ENCODE measurements at regions not wholly inside any gene's neighbourhood (a gene's known extent, or its start where the extent isn't known, plus 50 kb on each side); places are given as distances from the start of the nearest gene placed in this dataset.
"Not testable (repeated sequence)": the region's sequence is repeated elsewhere in the genome, so short reads cannot be mapped to it uniquely, and the experiment has no call there.

GRCh38 chr11:106152013-106152412 lies 74.6 kb downstream of the AASDHPPT start:
- no peak for DNase-seq
- Mint-ChIP-seq H3K9me3 (peaks cover 1% of the 10 kb centered on the region), H3K4me1 (ENCODE audit: low read depth) (no peaks in the 10 kb centered on the region), H3K27me3 (ENCODE audit: low read depth) (peaks cover 15% of the 10 kb centered on the region), H3K27ac (no peak overlapping the region), H3K36me3 (ENCODE audit: low read depth) (no peaks in the 10 kb centered on the region), H3K4me3 (no peak overlapping the region)
- CTCF ChIA-PET, result no interaction called here
- intact Hi-C loops (cut with micrococcal nuclease), result no loop called here

GRCh38 chr11:106152824-106153223 lies 75.4 kb downstream of the AASDHPPT start:
- intact Hi-C loops (cut with micrococcal nuclease), result no loop called here
- CTCF ChIA-PET, result no interaction called here
- Mint-ChIP-seq H3K27me3 (ENCODE audit: low read depth) (peaks cover 15% of the 10 kb centered on the region), H3K9me3 (no peaks in the 10 kb centered on the region), H3K27ac (no peak overlapping the region), H3K4me1 (ENCODE audit: low read depth) (no peaks in the 10 kb centered on the region), H3K4me3 (no peak overlapping the region), H3K36me3 (ENCODE audit: low read depth) (no peaks in the 10 kb centered on the region)
- no peak for DNase-seq

GRCh38 chr11:106156290-106156937 lies 79.0 kb downstream of the AASDHPPT start:
- CTCF ChIA-PET, result interaction anchor here (0.6 to 1.7 kb wide), 5 partner anchors 10 to 320 kb away, joined by 3 to 10 read pairs (median 5); no protein-coding TSS in a partner anchor
- intact Hi-C loops (cut with micrococcal nuclease), result loop anchor here (5.0 kb wide), 2 partner anchors 861 to 881 kb away; partner anchors contain the start of gene GUCY1A2
- DNase-seq, result peak; percentile 20
- no peaks in the 10 kb centered on the region for H3K4me1 Mint-ChIP-seq (ENCODE audit: low read depth)
- no peaks in the 10 kb centered on the region for H3K9me3 Mint-ChIP-seq
- H3K36me3 Mint-ChIP-seq (ENCODE audit: low read depth), result no peaks in the 10 kb centered on the region
- no peak overlapping the region for H3K27ac Mint-ChIP-seq
- H3K27me3 Mint-ChIP-seq (ENCODE audit: low read depth), result peaks cover 11% of the 10 kb centered on the region
- H3K4me3 Mint-ChIP-seq, result no peak overlapping the region

- H3K27ac Mint-ChIP-seq, result no peak overlapping the region
- CTCF ChIA-PET, result no interaction called here
- H3K27me3 Mint-ChIP-seq (ENCODE audit: low read depth), result peaks cover 11% of the 10 kb centered on the region
- H3K36me3 Mint-ChIP-seq (ENCODE audit: low read depth), result no peaks in the 10 kb centered on the region
- intact Hi-C loops (cut with micrococcal nuclease), result loop anchor here (5.0 kb wide), 2 partner anchors 859 to 879 kb away; partner anchors contain the start of gene GUCY1A2
- DNase-seq, result no peak
- H3K4me3 Mint-ChIP-seq, result no peak overlapping the region
- no peaks in the 10 kb centered on the region for H3K4me1 Mint-ChIP-seq (ENCODE audit: low read depth)
- H3K9me3 Mint-ChIP-seq, result no peaks in the 10 kb centered on the region
These were observed 80.9 kb downstream of the AASDHPPT start for GRCh38 chr11:106158406-106158805.

GRCh38 chr11:106159836-106160235 lies 82.4 kb downstream of the AASDHPPT start:
- no peak overlapping the region for H3K4me3 Mint-ChIP-seq
- DNase-seq, result no peak
- H3K27ac Mint-ChIP-seq, result no peak overlapping the region
- H3K27me3 Mint-ChIP-seq (ENCODE audit: low read depth), result peaks cover 3% of the 10 kb centered on the region
- intact Hi-C loops (cut with micrococcal nuclease), result loop anchor here (5.0 kb wide), 2 partner anchors 857 to 877 kb away; partner anchors contain the start of gene GUCY1A2
- CTCF ChIA-PET, result interaction anchor here (0.6 kb wide), 1 partner anchor 450 kb away, joined by 3 read pairs; no protein-coding TSS in a partner anchor
- H3K4me1 Mint-ChIP-seq (ENCODE audit: low read depth), result no peaks in the 10 kb centered on the region
- H3K9me3 Mint-ChIP-seq, result no peaks in the 10 kb centered on the region
- H3K36me3 Mint-ChIP-seq (ENCODE audit: low read depth), result no peaks in the 10 kb centered on the region

GRCh38 chr11:106160494-106160893 lies 83.0 kb downstream of the AASDHPPT start:
- intact Hi-C loops (cut with micrococcal nuclease), result no loop called here
- Mint-ChIP-seq H3K27me3 (ENCODE audit: low read depth) (peaks cover 3% of the 10 kb centered on the region), H3K4me1 (ENCODE audit: low read depth) (no peaks in the 10 kb centered on the region), H3K36me3 (ENCODE audit: low read depth) (no peaks in the 10 kb centered on the region), H3K4me3 (no peak overlapping the region), H3K27ac (no peak overlapping the region), H3K9me3 (no peaks in the 10 kb centered on the region)
- no peak for DNase-seq
- CTCF ChIA-PET, result no interaction called here

GRCh38 chr11:106161775-106162634 lies 84.5 kb downstream of the AASDHPPT start:
- H3K4me1 Mint-ChIP-seq (ENCODE audit: low read depth), result no peaks in the 10 kb centered on the region
- peaks cover 1% of the 10 kb centered on the region for H3K36me3 Mint-ChIP-seq (ENCODE audit: low read depth)
- peaks cover 8% of the 10 kb centered on the region for H3K9me3 Mint-ChIP-seq
- DNase-seq, result no peak
- CTCF ChIA-PET, result no interaction called here
- intact Hi-C loops (cut with micrococcal nuclease), result no loop called here
- H3K27me3 Mint-ChIP-seq (ENCODE audit: low read depth), result peaks cover 7% of the 10 kb centered on the region
- H3K27ac Mint-ChIP-seq, result no peak overlapping the region
- no peak overlapping the region for H3K4me3 Mint-ChIP-seq

- no peak overlapping the region for H3K4me3 Mint-ChIP-seq
- H3K27ac Mint-ChIP-seq, result no peak overlapping the region
- DNase-seq, result no peak
- intact Hi-C loops (cut with micrococcal nuclease), result no loop called here
- H3K9me3 Mint-ChIP-seq, result peaks cover 15% of the 10 kb centered on the region
- CTCF ChIA-PET, result interaction anchor here (0.7 kb wide), 1 partner anchor 374 kb away, joined by 5 read pairs; no protein-coding TSS in a partner anchor
- H3K36me3 Mint-ChIP-seq (ENCODE audit: low read depth), result peaks cover 1% of the 10 kb centered on the region
- H3K27me3 Mint-ChIP-seq (ENCODE audit: low read depth), result peaks cover 13% of the 10 kb centered on the region
- no peaks in the 10 kb centered on the region for H3K4me1 Mint-ChIP-seq (ENCODE audit: low read depth)
These were observed 89.6 kb downstream of the AASDHPPT start for GRCh38 chr11:106167085-106167484.

- no peak overlapping the region for H3K4me3 Mint-ChIP-seq
- H3K27me3 Mint-ChIP-seq (ENCODE audit: low read depth), result peaks cover 6% of the 10 kb centered on the region
- peaks cover 3% of the 10 kb centered on the region for H3K9me3 Mint-ChIP-seq
- intact Hi-C loops (cut with micrococcal nuclease), result no loop called here
- CTCF ChIA-PET, result no interaction called here
- no peak overlapping the region for H3K27ac Mint-ChIP-seq
- DNase-seq, result no peak
- H3K4me1 Mint-ChIP-seq (ENCODE audit: low read depth), result no peaks in the 10 kb centered on the region
- H3K36me3 Mint-ChIP-seq (ENCODE audit: low read depth), result no peaks in the 10 kb centered on the region
These were observed 95.0 kb downstream of the AASDHPPT start for GRCh38 chr11:106172386-106172991.

- no peak for DNase-seq
- Mint-ChIP-seq H3K27me3 (ENCODE audit: low read depth) (peaks cover 6% of the 10 kb centered on the region), H3K36me3 (ENCODE audit: low read depth) (no peaks in the 10 kb centered on the region), H3K4me3 (no peak overlapping the region), H3K9me3 (no peaks in the 10 kb centered on the region), H3K27ac (no peak overlapping the region), H3K4me1 (ENCODE audit: low read depth) (no peaks in the 10 kb centered on the region)
- CTCF ChIA-PET, result no interaction called here
- intact Hi-C loops (cut with micrococcal nuclease), result no loop called here
These were observed 95.8 kb downstream of the AASDHPPT start for GRCh38 chr11:106173291-106173690.

- H3K4me1 Mint-ChIP-seq (ENCODE audit: low read depth); DNase-seq; H3K36me3 Mint-ChIP-seq (ENCODE audit: low read depth); H3K4me3 Mint-ChIP-seq; CTCF ChIA-PET; H3K27me3 Mint-ChIP-seq (ENCODE audit: low read depth); H3K27ac Mint-ChIP-seq; H3K9me3 Mint-ChIP-seq; intact Hi-C loops (cut with micrococcal nuclease): not testable (repeated sequence)
These were observed 96.5 kb downstream of the AASDHPPT start for GRCh38 chr11:106174003-106174402.

- intact Hi-C loops (cut with micrococcal nuclease), result no loop called here
- CTCF ChIA-PET, result no interaction called here
- H3K4me3 Mint-ChIP-seq, result no peak overlapping the region
- peaks cover 2% of the 10 kb centered on the region for H3K36me3 Mint-ChIP-seq (ENCODE audit: low read depth)
- H3K27me3 Mint-ChIP-seq (ENCODE audit: low read depth), result no peaks in the 10 kb centered on the region
- H3K4me1 Mint-ChIP-seq (ENCODE audit: low read depth), result no peaks in the 10 kb centered on the region
- DNase-seq, result no peak
- H3K9me3 Mint-ChIP-seq, result no peaks in the 10 kb centered on the region
- no peak overlapping the region for H3K27ac Mint-ChIP-seq
These were observed 99.4 kb downstream of the AASDHPPT start for GRCh38 chr11:106176817-106177216.
